HepG2 (cell line): ENCODE measurements at regions not wholly inside any gene's neighbourhood (a gene's known extent, or its start where the extent isn't known, plus 50 kb on each side); places are given as distances from the start of the nearest gene placed in this dataset.

Source experiments
- ARNT ChIP-seq: fragments of 450-650 bp; IDR thresholded peaks from 2 replicates; pipeline ENCODE4 v1.6.1; 2017
- HNF4A ChIP-seq: sonication (generic); formaldehyde crosslinking; IDR thresholded peaks from 2 replicates; pipeline ENCODE4 v1.4.0; 2020; ENCODE audit warnings: missing genetic modification reagents
- ISL2 ChIP-seq: sonication (generic); formaldehyde crosslinking; IDR thresholded peaks from 2 replicates; pipeline ENCODE4 v1.5.0; 2020; ENCODE audit warnings: missing genetic modification reagents
- NFYC ChIP-seq: IDR thresholded peaks from 2 replicates; pipeline ENCODE4 v1.6.1; 2016; ENCODE audit warnings: missing genetic modification reagents, missing compliant biosample characterization
- SATB2 ChIP-seq: sonication (generic); formaldehyde crosslinking; IDR thresholded peaks from 2 replicates; pipeline ENCODE4 v1.5.0; 2020; ENCODE audit warnings: missing genetic modification reagents
- SRSF4 ChIP-seq: fragments of 200-400 bp; formaldehyde crosslinking; IDR thresholded peaks from one replicate; pipeline ENCODE4 v1.6.1; 2018; ENCODE audit warnings: mild to moderate bottlenecking, low read depth, low read length, moderate library complexity; ENCODE audit not compliant: poor library complexity, severe bottlenecking
- ZNF101 ChIP-seq: sonication (generic); formaldehyde crosslinking; IDR thresholded peaks from 2 replicates; pipeline ENCODE4 v1.4.0; 2020; ENCODE audit warnings: mild to moderate bottlenecking, low read depth, missing genetic modification reagents, borderline replicate concordance
- ZNF234 ChIP-seq: sonication (generic); formaldehyde crosslinking; conservative IDR thresholded peaks from 2 replicates; pipeline ENCODE4 v1.5.1; 2020; ENCODE audit warnings: mild to moderate bottlenecking, missing genetic modification reagents
- ZNF251 ChIP-seq: sonication (generic); formaldehyde crosslinking; IDR thresholded peaks from 2 replicates; pipeline ENCODE4 v1.9.0; 2021; ENCODE audit warnings: mild to moderate bottlenecking, missing genetic modification reagents
- TF ChIP-seq, protein P1 (sequence below): sonication (generic); formaldehyde crosslinking; IDR thresholded peaks from one replicate; pipeline ENCODE4 v1.5.1; 2020; ENCODE audit warnings: mild to moderate bottlenecking, missing genetic modification reagents; ENCODE audit errors: not compliant biosample characterization
- TF ChIP-seq, protein P2 (sequence below): IDR thresholded peaks from 2 replicates; pipeline ENCODE4 v1.6.1; 2016; ENCODE audit warnings: missing compliant biosample characterization, missing genetic modification reagents, borderline replicate concordance
- TF ChIP-seq, protein P3 (sequence below): sonication (generic); formaldehyde crosslinking; IDR thresholded peaks from 2 replicates; pipeline ENCODE4 v1.8.1; 2023; ENCODE audit warnings: mild to moderate bottlenecking, inconsistent platforms, moderate library complexity, missing genetic modification reagents, borderline replicate concordance
- TF ChIP-seq, protein P4 (sequence below): sonication (generic); formaldehyde crosslinking; IDR thresholded peaks from 2 replicates; pipeline ENCODE4 v1.4.0; 2020; ENCODE audit warnings: missing genetic modification reagents

DNA sequence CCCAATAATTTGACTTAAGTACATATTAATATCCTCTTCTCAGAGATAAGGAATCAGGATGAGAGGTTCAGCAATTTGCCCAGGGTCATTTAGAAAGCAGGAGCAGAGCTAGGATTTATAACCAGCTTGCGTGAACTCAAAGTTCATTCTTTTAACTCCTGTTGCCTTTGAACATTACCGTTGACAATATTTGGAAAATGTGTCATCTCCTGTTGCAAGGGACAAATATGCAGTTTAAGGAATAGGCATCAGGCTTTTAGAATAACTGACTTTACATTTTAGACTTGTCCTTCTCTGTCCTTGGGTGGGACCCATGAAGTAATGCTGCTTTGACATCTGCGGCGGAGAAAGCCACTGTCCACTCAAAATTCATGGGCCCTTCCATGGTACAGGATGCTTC is 252.2 kb upstream of the RGMA start (continued):
- TF ChIP-seq, protein P1, sequence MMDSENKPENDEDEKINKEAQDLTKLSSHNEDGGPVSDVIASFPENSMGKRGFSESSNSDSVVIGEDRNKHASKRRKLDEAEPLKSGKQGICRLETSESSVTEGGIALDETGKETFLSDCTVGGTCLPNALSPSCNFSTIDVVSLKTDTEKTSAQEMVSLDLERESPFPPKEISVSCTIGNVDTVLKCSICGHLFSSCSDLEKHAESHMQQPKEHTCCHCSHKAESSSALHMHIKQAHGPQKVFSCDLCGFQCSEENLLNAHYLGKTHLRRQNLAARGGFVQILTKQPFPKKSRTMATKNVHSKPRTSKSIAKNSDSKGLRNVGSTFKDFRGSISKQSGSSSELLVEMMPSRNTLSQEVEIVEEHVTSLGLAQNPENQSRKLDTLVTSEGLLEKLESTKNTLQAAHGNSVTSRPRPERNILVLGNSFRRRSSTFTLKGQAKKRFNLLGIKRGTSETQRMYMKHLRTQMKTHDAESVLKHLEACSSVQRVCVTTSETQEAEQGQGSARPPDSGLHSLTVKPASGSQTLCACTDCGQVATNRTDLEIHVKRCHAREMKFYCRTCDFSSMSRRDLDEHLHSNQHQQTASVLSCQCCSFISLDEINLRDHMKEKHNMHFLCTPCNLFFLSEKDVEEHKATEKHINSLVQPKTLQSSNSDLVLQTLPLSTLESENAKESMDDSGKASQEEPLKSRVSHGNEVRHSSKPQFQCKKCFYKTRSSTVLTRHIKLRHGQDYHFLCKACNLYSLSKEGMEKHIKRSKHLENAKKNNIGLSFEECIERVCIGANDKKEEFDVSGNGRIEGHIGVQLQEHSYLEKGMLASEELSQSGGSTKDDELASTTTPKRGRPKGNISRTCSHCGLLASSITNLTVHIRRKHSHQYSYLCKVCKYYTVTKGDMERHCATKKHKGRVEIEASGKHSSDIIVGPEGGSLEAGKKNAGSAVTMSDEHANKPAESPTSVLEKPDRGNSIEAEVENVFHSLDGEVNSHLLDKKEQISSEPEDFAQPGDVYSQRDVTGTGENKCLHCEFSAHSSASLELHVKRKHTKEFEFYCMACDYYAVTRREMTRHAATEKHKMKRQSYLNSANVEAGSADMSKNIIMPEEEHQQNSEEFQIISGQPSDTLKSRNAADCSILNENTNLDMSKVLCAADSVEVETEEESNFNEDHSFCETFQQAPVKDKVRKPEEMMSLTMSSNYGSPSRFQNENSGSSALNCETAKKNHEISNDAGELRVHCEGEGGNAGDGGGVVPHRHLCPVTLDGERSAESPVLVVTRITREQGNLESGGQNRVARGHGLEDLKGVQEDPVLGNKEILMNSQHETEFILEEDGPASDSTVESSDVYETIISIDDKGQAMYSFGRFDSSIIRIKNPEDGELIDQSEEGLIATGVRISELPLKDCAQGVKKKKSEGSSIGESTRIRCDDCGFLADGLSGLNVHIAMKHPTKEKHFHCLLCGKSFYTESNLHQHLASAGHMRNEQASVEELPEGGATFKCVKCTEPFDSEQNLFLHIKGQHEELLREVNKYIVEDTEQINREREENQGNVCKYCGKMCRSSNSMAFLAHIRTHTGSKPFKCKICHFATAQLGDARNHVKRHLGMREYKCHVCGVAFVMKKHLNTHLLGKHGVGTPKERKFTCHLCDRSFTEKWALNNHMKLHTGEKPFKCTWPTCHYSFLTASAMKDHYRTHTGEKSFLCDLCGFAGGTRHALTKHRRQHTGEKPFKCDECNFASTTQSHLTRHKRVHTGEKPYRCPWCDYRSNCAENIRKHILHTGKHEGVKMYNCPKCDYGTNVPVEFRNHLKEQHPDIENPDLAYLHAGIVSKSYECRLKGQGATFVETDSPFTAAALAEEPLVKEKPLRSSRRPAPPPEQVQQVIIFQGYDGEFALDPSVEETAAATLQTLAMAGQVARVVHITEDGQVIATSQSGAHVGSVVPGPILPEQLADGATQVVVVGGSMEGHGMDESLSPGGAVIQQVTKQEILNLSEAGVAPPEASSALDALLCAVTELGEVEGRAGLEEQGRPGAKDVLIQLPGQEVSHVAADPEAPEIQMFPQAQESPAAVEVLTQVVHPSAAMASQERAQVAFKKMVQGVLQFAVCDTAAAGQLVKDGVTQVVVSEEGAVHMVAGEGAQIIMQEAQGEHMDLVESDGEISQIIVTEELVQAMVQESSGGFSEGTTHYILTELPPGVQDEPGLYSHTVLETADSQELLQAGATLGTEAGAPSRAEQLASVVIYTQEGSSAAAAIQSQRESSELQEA (CRISPR knock-in tag), result no peak
- TF ChIP-seq SATB2 (CRISPR knock-in tag) (no peak), ISL2 (CRISPR knock-in tag) (peak; percentile 85), SRSF4 (no peak), NFYC (CRISPR knock-in tag) (no peak), ZNF251 (CRISPR knock-in tag) (no peak), HNF4A (CRISPR knock-in tag) (peak; percentile 93), ARNT (no peak), ZNF101 (CRISPR knock-in tag) (no peak), ZNF234 (CRISPR knock-in tag) (no peak)
- TF ChIP-seq, protein P2, sequence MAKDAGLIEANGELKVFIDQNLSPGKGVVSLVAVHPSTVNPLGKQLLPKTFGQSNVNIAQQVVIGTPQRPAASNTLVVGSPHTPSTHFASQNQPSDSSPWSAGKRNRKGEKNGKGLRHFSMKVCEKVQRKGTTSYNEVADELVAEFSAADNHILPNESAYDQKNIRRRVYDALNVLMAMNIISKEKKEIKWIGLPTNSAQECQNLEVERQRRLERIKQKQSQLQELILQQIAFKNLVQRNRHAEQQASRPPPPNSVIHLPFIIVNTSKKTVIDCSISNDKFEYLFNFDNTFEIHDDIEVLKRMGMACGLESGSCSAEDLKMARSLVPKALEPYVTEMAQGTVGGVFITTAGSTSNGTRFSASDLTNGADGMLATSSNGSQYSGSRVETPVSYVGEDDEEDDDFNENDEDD, result no peak
- TF ChIP-seq, protein P3, sequence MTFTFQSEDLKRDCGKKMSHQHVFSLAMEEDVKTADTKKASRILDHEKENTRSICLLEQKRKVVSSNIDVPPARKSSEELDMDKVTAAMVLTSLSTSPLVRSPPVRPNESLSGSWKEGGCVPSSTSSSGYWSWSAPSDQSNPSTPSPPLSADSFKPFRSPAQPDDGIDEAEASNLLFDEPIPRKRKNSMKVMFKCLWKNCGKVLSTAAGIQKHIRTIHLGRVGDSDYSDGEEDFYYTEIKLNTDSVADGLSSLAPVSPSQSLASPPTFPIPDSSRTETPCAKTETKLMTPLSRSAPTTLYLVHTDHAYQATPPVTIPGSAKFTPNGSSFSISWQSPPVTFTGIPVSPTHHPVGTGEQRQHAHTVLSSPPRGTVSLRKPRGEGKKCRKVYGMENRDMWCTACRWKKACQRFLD, result no peak
- TF ChIP-seq, protein P4, sequence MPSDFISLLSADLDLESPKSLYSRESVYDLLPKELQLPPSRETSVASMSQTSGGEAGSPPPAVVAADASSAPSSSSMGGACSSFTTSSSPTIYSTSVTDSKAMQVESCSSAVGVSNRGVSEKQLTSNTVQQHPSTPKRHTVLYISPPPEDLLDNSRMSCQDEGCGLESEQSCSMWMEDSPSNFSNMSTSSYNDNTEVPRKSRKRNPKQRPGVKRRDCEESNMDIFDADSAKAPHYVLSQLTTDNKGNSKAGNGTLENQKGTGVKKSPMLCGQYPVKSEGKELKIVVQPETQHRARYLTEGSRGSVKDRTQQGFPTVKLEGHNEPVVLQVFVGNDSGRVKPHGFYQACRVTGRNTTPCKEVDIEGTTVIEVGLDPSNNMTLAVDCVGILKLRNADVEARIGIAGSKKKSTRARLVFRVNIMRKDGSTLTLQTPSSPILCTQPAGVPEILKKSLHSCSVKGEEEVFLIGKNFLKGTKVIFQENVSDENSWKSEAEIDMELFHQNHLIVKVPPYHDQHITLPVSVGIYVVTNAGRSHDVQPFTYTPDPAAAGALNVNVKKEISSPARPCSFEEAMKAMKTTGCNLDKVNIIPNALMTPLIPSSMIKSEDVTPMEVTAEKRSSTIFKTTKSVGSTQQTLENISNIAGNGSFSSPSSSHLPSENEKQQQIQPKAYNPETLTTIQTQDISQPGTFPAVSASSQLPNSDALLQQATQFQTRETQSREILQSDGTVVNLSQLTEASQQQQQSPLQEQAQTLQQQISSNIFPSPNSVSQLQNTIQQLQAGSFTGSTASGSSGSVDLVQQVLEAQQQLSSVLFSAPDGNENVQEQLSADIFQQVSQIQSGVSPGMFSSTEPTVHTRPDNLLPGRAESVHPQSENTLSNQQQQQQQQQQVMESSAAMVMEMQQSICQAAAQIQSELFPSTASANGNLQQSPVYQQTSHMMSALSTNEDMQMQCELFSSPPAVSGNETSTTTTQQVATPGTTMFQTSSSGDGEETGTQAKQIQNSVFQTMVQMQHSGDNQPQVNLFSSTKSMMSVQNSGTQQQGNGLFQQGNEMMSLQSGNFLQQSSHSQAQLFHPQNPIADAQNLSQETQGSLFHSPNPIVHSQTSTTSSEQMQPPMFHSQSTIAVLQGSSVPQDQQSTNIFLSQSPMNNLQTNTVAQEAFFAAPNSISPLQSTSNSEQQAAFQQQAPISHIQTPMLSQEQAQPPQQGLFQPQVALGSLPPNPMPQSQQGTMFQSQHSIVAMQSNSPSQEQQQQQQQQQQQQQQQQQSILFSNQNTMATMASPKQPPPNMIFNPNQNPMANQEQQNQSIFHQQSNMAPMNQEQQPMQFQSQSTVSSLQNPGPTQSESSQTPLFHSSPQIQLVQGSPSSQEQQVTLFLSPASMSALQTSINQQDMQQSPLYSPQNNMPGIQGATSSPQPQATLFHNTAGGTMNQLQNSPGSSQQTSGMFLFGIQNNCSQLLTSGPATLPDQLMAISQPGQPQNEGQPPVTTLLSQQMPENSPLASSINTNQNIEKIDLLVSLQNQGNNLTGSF (CRISPR knock-in tag), result no peak
